Hepatocyte (in vitro differentiated cells): ENCODE measurements at regions not wholly inside any gene's neighbourhood (a gene's known extent, or its start where the extent isn't known, plus 50 kb on each side); places are given as distances from the start of the nearest gene placed in this dataset.

Experiments used
- DNase-seq: peaks from one replicate; pipeline ENCODE4 v3.0.0-alpha.2; 2016; ENCODE audit warnings: low spot score
- H2AFZ ChIP-seq: fragments of 200-600 bp; sonication (generic); 2 replicates; pipeline ENCODE4 v1.6.0; 2016; ENCODE audit warnings: antibody characterized with exemption, mild to moderate bottlenecking
- H3K27ac ChIP-seq: fragments of 200-600 bp; sonication (generic); 2 replicates; pipeline ENCODE4 v1.5.1; 2016; ENCODE audit warnings: mild to moderate bottlenecking
- H3K27me3 ChIP-seq: fragments of 200-600 bp; sonication (generic); 2 replicates; pipeline ENCODE4 v1.6.1; 2016
- H3K36me3 ChIP-seq: fragments of 200-600 bp; sonication (generic); replicated peaks from 2 replicates; pipeline ENCODE4 v1.5.1; 2016; ENCODE audit warnings: low read depth; ENCODE audit not compliant: insufficient read depth
- H3K4me1 ChIP-seq: fragments of 200-600 bp; sonication (generic); 2 replicates; pipeline ENCODE4 v1.5.1; 2016; ENCODE audit warnings: mild to moderate bottlenecking, moderate library complexity; ENCODE audit not compliant: insufficient read depth
- H3K4me2 ChIP-seq: fragments of 200-600 bp; sonication (generic); 2 replicates; pipeline ENCODE4 v1.6.0; 2016
- H3K4me3 ChIP-seq: fragments of 200-600 bp; sonication (generic); 2 replicates; pipeline ENCODE4 v1.5.1; 2016; ENCODE audit warnings: mild to moderate bottlenecking
- H3K79me2 ChIP-seq: fragments of 200-600 bp; sonication (generic); 2 replicates; pipeline ENCODE4 v1.6.0; 2017; ENCODE audit warnings: mild to moderate bottlenecking
- H3K9me2 ChIP-seq: fragments of 200-600 bp; sonication (generic); replicated peaks from 2 replicates; pipeline ENCODE4 v1.6.0; 2017; ENCODE audit warnings: mild to moderate bottlenecking; ENCODE audit not compliant: insufficient read depth
- H3K9me3 ChIP-seq: fragments of 200-600 bp; sonication (generic); 2 replicates; pipeline ENCODE4 v1.5.1; 2016; ENCODE audit warnings: low read depth, mild to moderate bottlenecking
- H4K20me1 ChIP-seq: fragments of 200-600 bp; sonication (generic); 2 replicates; pipeline ENCODE4 v1.6.0; 2016; ENCODE audit warnings: mild to moderate bottlenecking; ENCODE audit not compliant: insufficient read depth, poor library complexity, severe bottlenecking
- EZH2 ChIP-seq: fragments of 200-600 bp; sonication (generic); IDR thresholded peaks from 2 replicates; pipeline ENCODE4 v1.6.1; 2016; ENCODE audit warnings: antibody characterized with exemption, mild to moderate bottlenecking, borderline replicate concordance
- EZH2phosphoT487 ChIP-seq: fragments of 200-600 bp; sonication (generic); IDR thresholded peaks from one replicate; pipeline ENCODE4 v1.6.1; 2018; ENCODE audit warnings: antibody characterized with exemption, mild to moderate bottlenecking, low read depth, moderate library complexity; ENCODE audit not compliant: unreplicated experiment, severe bottlenecking
- WGBS: methylation state at CpG from one replicate; pipeline ENCODE4 v1.1.6; 2016; ENCODE audit warnings: low lambda C conversion rate; ENCODE audit errors: missing lambda C conversion rate; 5-methylcytosine and 5-hydroxymethylcytosine counted together
- TF ChIP-seq, protein P1 (sequence below): fragments of 200-600 bp; sonication (generic); IDR thresholded peaks from 2 replicates; pipeline ENCODE4 v1.5.1; 2016; ENCODE audit warnings: antibody characterized with exemption, mild to moderate bottlenecking; ENCODE audit not compliant: poor library complexity

DNA sequence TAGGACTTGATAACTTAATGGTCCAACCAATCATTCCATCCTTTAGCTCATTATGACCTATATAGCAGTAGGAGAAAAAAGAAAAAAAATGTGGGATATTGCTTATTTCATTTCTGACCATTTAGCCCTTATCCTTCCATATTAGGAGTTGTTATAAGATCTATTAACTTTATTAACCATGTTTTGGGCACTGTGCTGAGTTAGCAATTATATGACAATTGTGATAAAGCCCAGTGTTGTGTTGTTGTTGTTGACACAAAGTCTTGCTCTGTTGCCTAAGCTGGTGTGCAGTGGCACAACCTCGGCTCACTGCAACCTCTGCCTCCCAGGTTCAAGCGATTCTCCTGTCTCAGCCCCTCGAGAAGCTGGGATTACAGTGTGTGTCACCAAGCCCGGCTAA, 569.7 kb upstream of the FOXG1 start:
- H3K4me2 ChIP-seq: no peak overlapping the region
- H3K27me3 ChIP-seq: no peaks in the 10 kb centered on the region
- H3K9me2 ChIP-seq: no peaks in the 10 kb centered on the region
- no peaks in the 10 kb centered on the region for H3K4me1 ChIP-seq
- no peak overlapping the region for H3K27ac ChIP-seq
- H3K4me3 ChIP-seq: no peak overlapping the region
- no peak overlapping the region for H2AFZ ChIP-seq
- no peaks in the 10 kb centered on the region for H3K79me2 ChIP-seq
- DNase-seq: no peak
- 87% methylated on average over 4 of the region's 4 CpGs for WGBS
- no peaks in the 10 kb centered on the region for H4K20me1 ChIP-seq
- no peaks in the 10 kb centered on the region for H3K9me3 ChIP-seq
- H3K36me3 ChIP-seq: no peaks in the 10 kb centered on the region
- TF ChIP-seq EZH2 (no peak), EZH2phosphoT487 (no peak)
- TF ChIP-seq, protein P1, sequence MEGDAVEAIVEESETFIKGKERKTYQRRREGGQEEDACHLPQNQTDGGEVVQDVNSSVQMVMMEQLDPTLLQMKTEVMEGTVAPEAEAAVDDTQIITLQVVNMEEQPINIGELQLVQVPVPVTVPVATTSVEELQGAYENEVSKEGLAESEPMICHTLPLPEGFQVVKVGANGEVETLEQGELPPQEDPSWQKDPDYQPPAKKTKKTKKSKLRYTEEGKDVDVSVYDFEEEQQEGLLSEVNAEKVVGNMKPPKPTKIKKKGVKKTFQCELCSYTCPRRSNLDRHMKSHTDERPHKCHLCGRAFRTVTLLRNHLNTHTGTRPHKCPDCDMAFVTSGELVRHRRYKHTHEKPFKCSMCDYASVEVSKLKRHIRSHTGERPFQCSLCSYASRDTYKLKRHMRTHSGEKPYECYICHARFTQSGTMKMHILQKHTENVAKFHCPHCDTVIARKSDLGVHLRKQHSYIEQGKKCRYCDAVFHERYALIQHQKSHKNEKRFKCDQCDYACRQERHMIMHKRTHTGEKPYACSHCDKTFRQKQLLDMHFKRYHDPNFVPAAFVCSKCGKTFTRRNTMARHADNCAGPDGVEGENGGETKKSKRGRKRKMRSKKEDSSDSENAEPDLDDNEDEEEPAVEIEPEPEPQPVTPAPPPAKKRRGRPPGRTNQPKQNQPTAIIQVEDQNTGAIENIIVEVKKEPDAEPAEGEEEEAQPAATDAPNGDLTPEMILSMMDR: no peak

DNA sequence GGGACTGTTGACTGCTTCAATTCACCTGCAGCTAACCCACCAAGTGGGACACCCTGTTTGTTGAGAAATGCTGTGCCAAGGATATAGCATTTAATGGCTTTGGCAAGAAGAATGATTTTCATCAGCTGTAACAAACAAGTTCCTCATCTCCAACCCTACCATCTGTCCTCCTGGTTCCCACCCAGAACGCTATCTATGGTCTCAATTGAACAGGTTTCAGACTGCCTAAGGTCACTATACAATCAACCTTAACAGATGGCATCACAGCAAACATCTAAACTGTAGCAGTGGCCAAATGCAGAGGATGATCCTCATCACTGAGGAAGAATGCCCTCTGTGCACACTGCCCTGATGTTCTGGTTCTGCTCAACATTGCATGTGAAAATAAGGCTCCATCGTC, 546.2 kb upstream of the FOXG1 start:
- H3K4me3 ChIP-seq: no peak overlapping the region
- TF ChIP-seq EZH2 (no peak), EZH2phosphoT487 (no peak)
- TF ChIP-seq, protein P1: no peak
- no peak for DNase-seq
- no peaks in the 10 kb centered on the region for H3K36me3 ChIP-seq
- H4K20me1 ChIP-seq: no peaks in the 10 kb centered on the region
- H3K9me2 ChIP-seq: no peaks in the 10 kb centered on the region
- no peaks in the 10 kb centered on the region for H3K27me3 ChIP-seq
- no peaks in the 10 kb centered on the region for H3K79me2 ChIP-seq
- no peak overlapping the region for H3K4me2 ChIP-seq
- no peak overlapping the region for H3K27ac ChIP-seq
- WGBS: 77% methylated on average over 2 of the region's 2 CpGs
- H3K9me3 ChIP-seq: no peaks in the 10 kb centered on the region
- no peak overlapping the region for H2AFZ ChIP-seq
- H3K4me1 ChIP-seq: no peaks in the 10 kb centered on the region

DNA sequence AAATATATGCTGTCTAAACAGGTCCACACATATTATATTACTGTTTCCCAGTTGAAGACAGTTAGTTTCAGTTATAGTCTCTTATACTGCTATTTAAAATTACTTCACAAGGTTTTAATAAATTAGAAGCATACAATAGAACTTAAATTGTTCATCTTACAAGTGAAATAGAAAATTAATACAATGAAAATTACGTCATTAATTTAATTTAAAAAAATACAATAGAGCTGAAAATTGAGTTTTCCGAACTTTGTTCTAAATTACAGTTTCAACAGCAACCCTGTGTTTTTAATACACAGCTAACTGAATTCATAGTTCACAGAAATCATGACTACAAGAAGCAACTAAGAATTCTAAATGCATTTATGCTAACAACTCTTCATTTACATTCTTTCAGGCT, 525.7 kb upstream of the FOXG1 start:
- H3K4me1 ChIP-seq: no peaks in the 10 kb centered on the region
- no peak overlapping the region for H3K27ac ChIP-seq
- H3K27me3 ChIP-seq: no peaks in the 10 kb centered on the region
- H3K36me3 ChIP-seq: no peaks in the 10 kb centered on the region
- no peak overlapping the region for H2AFZ ChIP-seq
- H3K79me2 ChIP-seq: no peaks in the 10 kb centered on the region
- H3K4me3 ChIP-seq: no peak overlapping the region
- no peak overlapping the region for H3K4me2 ChIP-seq
- TF ChIP-seq EZH2phosphoT487 (no peak), EZH2 (no peak)
- TF ChIP-seq, protein P1: no peak
- no peaks in the 10 kb centered on the region for H4K20me1 ChIP-seq
- no peaks in the 10 kb centered on the region for H3K9me3 ChIP-seq
- DNase-seq: no peak
- no peaks in the 10 kb centered on the region for H3K9me2 ChIP-seq
- 64% methylated on average over 2 of the region's 2 CpGs for WGBS

DNA sequence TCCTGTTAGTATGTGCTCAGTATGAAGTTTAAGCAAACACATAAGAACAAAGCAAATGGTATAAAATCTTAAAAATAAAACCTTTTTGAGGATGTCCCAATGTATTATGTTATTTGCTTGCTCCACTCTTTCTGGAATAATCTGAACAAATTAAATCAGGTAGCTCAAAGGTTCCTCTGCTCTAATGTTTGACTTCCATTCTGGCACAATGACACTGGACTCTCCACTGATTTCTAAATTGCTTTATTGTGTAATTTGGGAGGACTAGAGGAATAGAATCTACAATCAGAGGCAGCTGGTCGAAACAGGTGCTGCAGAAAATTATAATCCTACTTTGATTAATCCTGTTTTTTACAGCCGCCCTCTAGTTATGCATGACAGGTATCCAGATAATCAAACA, 523.7 kb upstream of the FOXG1 start:
- no peaks in the 10 kb centered on the region for H3K27me3 ChIP-seq
- 82% methylated on average over 2 of the region's 2 CpGs for WGBS
- no peak for DNase-seq
- H2AFZ ChIP-seq: no peak overlapping the region
- H3K9me3 ChIP-seq: no peaks in the 10 kb centered on the region
- H3K4me3 ChIP-seq: no peak overlapping the region
- H3K9me2 ChIP-seq: no peaks in the 10 kb centered on the region
- no peak for TF ChIP-seq EZH2
- TF ChIP-seq EZH2phosphoT487: no peak
- TF ChIP-seq, protein P1: no peak
- no peak overlapping the region for H3K27ac ChIP-seq
- H3K4me2 ChIP-seq: no peak overlapping the region
- H4K20me1 ChIP-seq: no peaks in the 10 kb centered on the region
- no peaks in the 10 kb centered on the region for H3K4me1 ChIP-seq
- no peaks in the 10 kb centered on the region for H3K79me2 ChIP-seq
- H3K36me3 ChIP-seq: no peaks in the 10 kb centered on the region
